IPS-NIHi11 (cell line): ENCODE measurements at regions not wholly inside any gene's neighbourhood (a gene's known extent, or its start where the extent isn't known, plus 50 kb on each side); places are given as distances from the start of the nearest gene placed in this dataset.

Source experiments
- DNase-seq: peaks from one replicate; pipeline ENCODE4 v3.0.0; 2012; ENCODE audit warnings: mixed read lengths, low spot score

- DNase-seq = no peak
These were observed 77.7 kb upstream of the MAP4K3 start for GRCh38 chr2:39514825-39515224.

- no peak for DNase-seq
These were observed 78.3 kb upstream of the MAP4K3 start for GRCh38 chr2:39515273-39515896.

GRCh38 chr2:39515897-39516346 lies 78.8 kb upstream of the MAP4K3 start:
- no peak for DNase-seq

GRCh38 chr2:39516347-39517101 lies 79.4 kb upstream of the MAP4K3 start:
- peak; percentile 61 for DNase-seq

GRCh38 chr2:39517102-39517436 lies 80.0 kb upstream of the MAP4K3 start:
- no peak for DNase-seq

GRCh38 chr2:39517622-39518021 lies 80.5 kb upstream of the MAP4K3 start:
- DNase-seq = no peak

GRCh38 chr2:39519886-39520285 lies 82.8 kb upstream of the MAP4K3 start:
- no peak for DNase-seq

- DNase-seq = no peak
These were observed 84.9 kb upstream of the MAP4K3 start for GRCh38 chr2:39521876-39522517.

- DNase-seq = no peak
These were observed 85.4 kb upstream of the MAP4K3 start for GRCh38 chr2:39522518-39522877.

- DNase-seq = peak; percentile 38
These were observed 86.4 kb upstream of the MAP4K3 start for GRCh38 chr2:39523308-39524044.

- no peak for DNase-seq
These were observed 87.0 kb upstream of the MAP4K3 start for GRCh38 chr2:39524061-39524460.

- DNase-seq = no peak
These were observed 87.9 kb upstream of the MAP4K3 start for GRCh38 chr2:39524756-39525635.

- DNase-seq = no peak
These were observed 88.7 kb upstream of the MAP4K3 start for GRCh38 chr2:39525636-39526412.

GRCh38 chr2:39528701-39529100 lies 91.6 kb upstream of the MAP4K3 start:
- DNase-seq = no peak

GRCh38 chr2:39529836-39530235 lies 92.8 kb upstream of the MAP4K3 start:
- DNase-seq = no peak

- DNase-seq = no peak
These were observed 93.4 kb upstream of the MAP4K3 start for GRCh38 chr2:39530411-39530866.

GRCh38 chr2:39531220-39531777 lies 94.2 kb upstream of the MAP4K3 start:
- no peak for DNase-seq

- DNase-seq = no peak
These were observed 95.8 kb upstream of the MAP4K3 start for GRCh38 chr2:39532933-39533332.

GRCh38 chr2:39534095-39534711 lies 97.1 kb upstream of the MAP4K3 start:
- no peak for DNase-seq

- no peak for DNase-seq
These were observed 98.6 kb upstream of the MAP4K3 start for GRCh38 chr2:39535636-39536185.
